KBM-7 (cell line): ENCODE measurements at regions not wholly inside any gene's neighbourhood (a gene's known extent, or its start where the extent isn't known, plus 50 kb on each side); places are given as distances from the start of the nearest gene placed in this dataset.

Experiments
- DNase-seq: peaks from one replicate; pipeline ENCODE4 v3.0.0-alpha.2; 2015
- in situ Hi-C: fragments of 300-500 bp; cut with MboI; formaldehyde crosslinking; loops from 2 replicates; pipeline ENCODE4 v1.14.3; 2020; ENCODE audit warnings: low sequenced_read_pairs, low pct_unique_long_range_greater_than_20kb, mixed read lengths

GRCh38 chr20:39888310-39888709 is 800.7 kb downstream of the MAFB start:
- DNase-seq, result no peak
- in situ Hi-C loops, result no loop called here

- in situ Hi-C loops, result no loop called here
- DNase-seq, result no peak
These were observed 802.3 kb downstream of the MAFB start for GRCh38 chr20:39886650-39887190.

GRCh38 chr20:39885975-39886649 is 802.9 kb downstream of the MAFB start:
- in situ Hi-C loops, result no loop called here
- DNase-seq, result peak; percentile 46

GRCh38 chr20:39882806-39883205 is 806.2 kb downstream of the MAFB start:
- DNase-seq, result no peak
- in situ Hi-C loops, result no loop called here

- in situ Hi-C loops, result no loop called here
These were observed 808.1 kb downstream of the MAFB start for GRCh38 chr20:39880890-39881289.

GRCh38 chr20:39879296-39879695 is 809.7 kb downstream of the MAFB start:
- in situ Hi-C loops, result no loop called here

More at GRCh38 chr20:39880890-39881289, 808.1 kb downstream of the MAFB start:
- peak; percentile 0 for DNase-seq

GRCh38 chr20:39878809-39879208 is 810.2 kb downstream of the MAFB start:
- in situ Hi-C loops, result no loop called here
- DNase-seq, result no peak

More at GRCh38 chr20:39879296-39879695, 809.7 kb downstream of the MAFB start:
- no peak for DNase-seq

- DNase-seq, result no peak
- in situ Hi-C loops, result no loop called here
These were observed 810.7 kb downstream of the MAFB start for GRCh38 chr20:39878320-39878719.

- in situ Hi-C loops, result no loop called here
These were observed 811.2 kb downstream of the MAFB start for GRCh38 chr20:39877788-39878187.

GRCh38 chr20:39876976-39877635 is 811.9 kb downstream of the MAFB start:
- DNase-seq, result no peak
- in situ Hi-C loops, result no loop called here

More at GRCh38 chr20:39877788-39878187, 811.2 kb downstream of the MAFB start:
- DNase-seq, result no peak

GRCh38 chr20:39875492-39876110 is 813.4 kb downstream of the MAFB start:
- no peak for DNase-seq
- in situ Hi-C loops, result no loop called here

GRCh38 chr20:39874049-39874893 is 814.8 kb downstream of the MAFB start:
- peak; percentile 63 for DNase-seq
- in situ Hi-C loops, result no loop called here

- in situ Hi-C loops, result no loop called here
- DNase-seq, result no peak
These were observed 815.8 kb downstream of the MAFB start for GRCh38 chr20:39873286-39873685.

GRCh38 chr20:39871013-39871412 is 818.0 kb downstream of the MAFB start:
- no peak for DNase-seq
- in situ Hi-C loops, result no loop called here

- in situ Hi-C loops, result no loop called here
- no peak for DNase-seq
These were observed 823.6 kb downstream of the MAFB start for GRCh38 chr20:39865446-39865845.

- DNase-seq, result no peak
- in situ Hi-C loops, result no loop called here
These were observed 826.6 kb downstream of the MAFB start for GRCh38 chr20:39862470-39862891.

- in situ Hi-C loops, result no loop called here
- no peak for DNase-seq
These were observed 827.7 kb downstream of the MAFB start for GRCh38 chr20:39861381-39861780.

- in situ Hi-C loops, result no loop called here
- no peak for DNase-seq
These were observed 831.2 kb downstream of the MAFB start for GRCh38 chr20:39857835-39858234.

GRCh38 chr20:39857187-39857586 is 831.8 kb downstream of the MAFB start:
- in situ Hi-C loops, result no loop called here
- no peak for DNase-seq
